Esophagus muscularis mucosa (tissue), 4 donors: ENCODE measurements at regions not wholly inside any gene's neighbourhood (a gene's known extent, or its start where the extent isn't known, plus 50 kb on each side); places are given as distances from the start of the nearest gene placed in this dataset.

Experiments used
- DNase-seq: peaks from one replicate; pipeline ENCODE4 v3.0.0-alpha.2; 2017; ENCODE audit errors: extremely low spot score
- H3K27ac ChIP-seq, 4 donors: fragments of 200-600 bp; sonication (generic); replicated peaks in 1 of 4; 1 replicate in 3 of 4; 2 replicates in 1 of 4; pipeline ENCODE4 v1.5.1; 2016 to 2019; ENCODE audit warnings: mild to moderate bottlenecking in 1 of 4
- H3K27me3 ChIP-seq, 4 donors: fragments of 200-600 bp; sonication (generic); one replicate each; pipeline versions ENCODE4 v1.5.1 to v1.6.0; 2016 to 2019
- H3K36me3 ChIP-seq, 4 donors: fragments of 200-600 bp; sonication (generic); one replicate each; pipeline ENCODE4 v1.5.1; 2016 to 2019
- H3K4me1 ChIP-seq, 4 donors: fragments of 200-600 bp; sonication (generic); one replicate each; pipeline ENCODE4 v1.5.1; 2016 to 2019
- H3K4me3 ChIP-seq, 4 donors: fragments of 200-600 bp; sonication (generic); 1 replicate in 2 of 4; 2 replicates in 2 of 4; pipeline ENCODE4 v1.5.1; 2016 to 2019; ENCODE audit warnings: mild to moderate bottlenecking in 4 of 4, moderate library complexity in 1 of 4
- H3K9me3 ChIP-seq, 4 donors: fragments of 200-600 bp; sonication (generic); 1 replicate in 3 of 4; 2 replicates in 1 of 4; pipeline ENCODE4 v1.5.1; 2016 to 2019
- CTCF ChIP-seq, 3 experiments: fragments of 200-600 bp in 2 of 3; fragments of 450-650 bp in 1 of 3; sonication (generic) in 2 of 3; IDR thresholded peaks; one replicate each; pipeline ENCODE4 v1.5.1; 2017 to 2019; ENCODE audit warnings: antibody characterized with exemption in 3 of 3, mild to moderate bottlenecking in 2 of 3, moderate library complexity in 1 of 3
- EP300 ChIP-seq: sonication (generic); formaldehyde crosslinking; IDR thresholded peaks from one replicate; pipeline ENCODE4 v1.6.1; 2017; ENCODE audit warnings: antibody characterized with exemption
- POLR2A ChIP-seq: fragments of 450-650 bp; IDR thresholded peaks from one replicate; pipeline ENCODE4 v1.6.1; 2017; ENCODE audit warnings: antibody characterized with exemption, moderate library complexity, mild to moderate bottlenecking, low read depth
- POLR2AphosphoS5 ChIP-seq, 2 donors: sonication (generic); formaldehyde crosslinking; IDR thresholded peaks; one replicate each; pipeline ENCODE4 v1.6.1; 2017; ENCODE audit warnings: antibody characterized with exemption in 2 of 2
- WGBS: methylation state at CpG from one replicate; pipeline ENCODE4 v1.1.5; 2018; 5-methylcytosine and 5-hydroxymethylcytosine counted together
- intact Hi-C: fragments of 100-400 bp; cut with DNase I; formaldehyde crosslinking; loops from one replicate; pipeline ENCODE4 v1.15.1; 2023

- intact Hi-C loops: no loop called here
- 35% methylated on average over 7 of the region's 7 CpGs for WGBS
- no peaks in the 10 kb centered on the region for H3K36me3 ChIP-seq
- peak overlapping the region in 1 of 4 donors; percentile 46 for H3K27ac ChIP-seq
- no peak overlapping the region for H3K4me3 ChIP-seq
- DNase-seq: no peak
- peaks cover 0 to 20% (median 8%) of the 10 kb centered on the region in 4 donors for H3K4me1 ChIP-seq
- peaks cover 0 to 17% (median 9%) of the 10 kb centered on the region in 4 donors for H3K9me3 ChIP-seq
- no peak for TF ChIP-seq POLR2A
- no peak for TF ChIP-seq CTCF (IDR thresholded peaks at IDR 0.05)
- TF ChIP-seq POLR2AphosphoS5 (IDR thresholded peaks at IDR 0.05): no peak
- TF ChIP-seq EP300: no peak
- peaks cover 0 to 10% (median 0%) of the 10 kb centered on the region in 4 donors for H3K27me3 ChIP-seq
Observed at GRCh38 chr5:73387601-73388305, 60.8 kb downstream of the FOXD1 start.

GRCh38 chr5:73387149-73387591, 61.4 kb downstream of the FOXD1 start:
- peaks cover 3 to 23% (median 13%) of the 10 kb centered on the region in 4 donors for H3K4me1 ChIP-seq
- no peak for DNase-seq
- H3K4me3 ChIP-seq: no peak overlapping the region
- peak overlapping the region in 1 of 4 donors; percentile 29 for H3K27ac ChIP-seq
- 90% methylated on average over 1 of the region's 1 CpG for WGBS
- H3K9me3 ChIP-seq: peaks cover 0 to 17% (median 9%) of the 10 kb centered on the region in 4 donors
- peaks cover 0 to 16% (median 2%) of the 10 kb centered on the region in 4 donors for H3K27me3 ChIP-seq
- intact Hi-C loops: no loop called here
- TF ChIP-seq POLR2AphosphoS5 (IDR thresholded peaks at IDR 0.05) (no peak), POLR2A (no peak), EP300 (no peak), CTCF (IDR thresholded peaks at IDR 0.05) (no peak)
- no peaks in the 10 kb centered on the region for H3K36me3 ChIP-seq

- H3K4me1 ChIP-seq: peaks cover 13 to 33% (median 21%) of the 10 kb centered on the region in 4 donors
- no peak for DNase-seq
- WGBS: 90% methylated on average over 1 of the region's 1 CpG
- H3K27me3 ChIP-seq: peaks cover 0 to 39% (median 16%) of the 10 kb centered on the region in 4 donors
- H3K36me3 ChIP-seq: no peaks in the 10 kb centered on the region
- intact Hi-C loops: no loop called here
- no peak overlapping the region for H3K27ac ChIP-seq
- H3K4me3 ChIP-seq: no peak overlapping the region
- peaks cover 0 to 17% (median 9%) of the 10 kb centered on the region in 4 donors for H3K9me3 ChIP-seq
- TF ChIP-seq POLR2A (no peak), EP300 (no peak), POLR2AphosphoS5 (IDR thresholded peaks at IDR 0.05) (no peak), CTCF (IDR thresholded peaks at IDR 0.05) (no peak)
Observed at GRCh38 chr5:73384861-73385260, 63.7 kb downstream of the FOXD1 start.

- Histone ChIP-seq H3K9me3 (peaks cover 0 to 17% (median 9%) of the 10 kb centered on the region in 4 donors), H3K36me3 (no peaks in the 10 kb centered on the region), H3K4me1 (peaks cover 11 to 17% (median 14%) of the 10 kb centered on the region in 4 donors), H3K27ac (no peak overlapping the region), H3K4me3 (peak overlapping the region; percentile 39 to 48 (median 42)), H3K27me3 (peaks cover 0 to 40% (median 16%) of the 10 kb centered on the region in 4 donors)
- 41% methylated on average over 24 of the region's 27 CpGs for WGBS
- no peak for TF ChIP-seq EP300
- TF ChIP-seq POLR2AphosphoS5 (IDR thresholded peaks at IDR 0.05): no peak
- no peak for TF ChIP-seq CTCF (IDR thresholded peaks at IDR 0.05)
- TF ChIP-seq POLR2A: no peak
- intact Hi-C loops: no loop called here
- no peak for DNase-seq
Observed at GRCh38 chr5:73382401-73382740, 66.2 kb downstream of the FOXD1 start.
